Stimulated activated CD8-positive, alpha-beta memory T cell treated with anti-CD3 and anti-CD28 coated beads, Interleukin-7, amount 100 ng/mL, for 24 hours (primary cell): ENCODE measurements at regions not wholly inside any gene's neighbourhood (a gene's known extent, or its start where the extent isn't known, plus 50 kb on each side); places are given as distances from the start of the nearest gene placed in this dataset.
"Not testable (repeated sequence)": the region's sequence is repeated elsewhere in the genome, so short reads cannot be mapped to it uniquely, and the experiment has no call there.

ENCODE experiments used
- DNase-seq: peaks from one replicate; pipeline ENCODE4 v3.0.0-alpha.2; 2020; ENCODE audit warnings: low read depth

DNA sequence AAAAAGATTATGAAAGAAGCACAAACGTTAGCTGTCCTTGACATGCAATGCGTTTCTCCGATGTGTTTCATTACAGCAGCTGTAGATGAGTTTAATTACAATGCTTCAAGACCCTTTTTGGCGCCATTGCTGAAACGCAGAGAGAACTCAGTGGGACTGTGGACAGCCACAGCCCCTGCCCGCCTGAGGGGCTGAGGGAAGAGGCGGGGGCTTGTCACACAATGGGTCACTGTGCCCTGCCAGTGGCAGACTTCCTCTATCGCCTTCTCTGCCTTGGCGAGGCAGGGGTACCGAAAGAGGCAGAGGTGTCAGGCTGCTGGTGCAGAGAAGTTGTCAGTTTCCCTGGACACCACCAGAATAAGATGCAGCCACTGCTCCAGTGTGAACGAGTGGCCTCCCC lies 252.0 kb downstream of the NR2F2 start:
- DNase-seq: no peak

DNA sequence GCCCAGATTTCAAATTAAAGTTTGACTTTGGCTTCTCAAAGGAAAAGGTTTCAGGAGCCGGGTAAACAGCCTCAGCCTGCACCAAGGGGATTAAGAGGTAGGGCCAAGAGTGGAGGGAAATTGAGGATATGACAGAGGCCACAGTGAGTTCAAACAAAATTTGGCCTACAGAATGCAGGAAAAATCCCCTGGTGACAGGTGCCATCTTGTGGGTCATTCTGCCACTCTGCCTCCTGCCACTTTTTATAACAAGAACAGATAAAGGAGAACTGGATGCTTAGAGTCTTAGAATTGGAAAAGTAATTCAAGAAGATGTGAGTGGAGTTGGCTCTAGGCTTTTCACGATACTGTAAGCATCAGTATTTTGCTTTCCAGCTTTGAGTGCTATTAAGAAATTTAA lies 253.2 kb downstream of the NR2F2 start:
- no peak for DNase-seq

DNA sequence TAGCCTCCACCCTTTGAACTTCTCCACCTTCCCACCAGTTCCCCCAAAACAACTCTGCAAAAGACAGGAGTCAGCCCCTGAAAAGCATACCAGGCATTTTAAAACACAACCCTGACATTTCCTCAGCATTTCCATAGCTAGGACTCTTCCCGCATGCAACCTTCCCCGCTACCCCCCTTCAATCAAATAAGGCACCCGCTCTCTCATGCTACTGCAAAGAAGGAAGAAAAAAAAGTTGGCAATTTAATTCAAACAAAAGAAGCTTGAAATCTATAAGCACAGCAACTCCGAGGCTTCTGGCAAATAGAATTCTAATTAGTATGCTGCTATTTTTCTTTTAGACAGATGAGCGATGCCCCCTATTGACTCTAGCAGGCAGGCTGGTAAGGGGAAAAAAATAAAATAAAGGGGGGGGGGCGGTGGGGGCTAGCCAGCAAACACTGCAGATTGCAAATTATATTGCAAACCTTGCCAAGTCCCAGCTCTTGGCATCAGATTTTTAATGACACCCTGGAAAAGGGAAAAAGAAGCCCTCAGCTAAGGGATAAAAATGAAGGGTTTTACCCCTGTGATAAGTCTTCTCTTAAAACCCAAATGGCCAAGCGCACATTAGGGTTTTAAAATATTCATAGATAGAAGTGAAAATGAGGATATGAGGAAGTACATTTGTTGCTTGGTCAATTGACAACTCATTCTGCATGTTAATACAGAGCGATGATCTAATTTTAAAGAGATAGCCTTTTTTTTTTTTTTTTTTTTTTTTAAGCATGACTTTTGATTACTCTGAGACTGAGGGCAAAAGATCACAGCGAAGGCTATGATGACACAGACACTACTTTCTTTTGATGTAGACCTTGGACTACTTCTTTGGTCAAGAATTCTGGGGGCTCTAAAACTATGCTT lies 255.2 kb downstream of the NR2F2 start:
- DNase-seq: no peak

DNA sequence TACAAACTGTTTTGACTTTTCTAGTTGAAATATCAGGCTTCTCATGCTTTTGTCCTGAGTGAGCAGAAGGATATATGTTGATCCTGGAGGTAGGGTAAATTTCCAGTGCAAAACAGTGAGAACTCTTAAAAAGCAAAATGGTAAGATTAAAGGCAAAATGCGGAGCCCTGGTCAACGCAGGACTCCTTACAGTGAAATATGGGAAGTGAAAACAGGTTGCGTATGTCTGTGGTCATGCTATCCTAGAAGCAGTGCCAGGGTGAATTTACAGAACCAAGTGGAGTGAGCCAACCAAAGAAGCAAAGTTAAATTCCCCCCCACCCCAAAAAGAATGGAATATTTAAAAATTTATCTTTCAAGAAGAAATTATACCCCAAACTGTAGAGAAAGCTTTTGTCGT lies 256.4 kb downstream of the NR2F2 start:
- DNase-seq: no peak

DNA sequence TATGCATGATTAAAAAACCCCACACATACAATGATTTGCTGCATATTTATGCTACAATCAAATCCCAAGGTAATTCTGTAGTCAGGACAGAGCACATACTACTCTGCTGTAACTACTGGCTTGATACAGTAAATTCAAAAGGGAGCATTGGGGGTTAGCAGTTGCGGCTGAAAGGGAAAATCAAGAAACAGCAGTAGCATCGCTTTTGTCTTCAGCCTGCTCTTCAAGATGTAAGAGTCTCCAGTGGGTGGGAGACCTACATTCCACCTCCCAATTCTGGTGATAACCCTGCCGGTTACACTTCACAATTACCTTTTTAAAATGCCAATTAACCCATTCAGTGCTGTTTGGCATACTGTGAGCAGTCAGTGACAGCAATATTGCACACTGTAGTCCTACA lies 259.4 kb downstream of the NR2F2 start:
- DNase-seq: no peak

DNA sequence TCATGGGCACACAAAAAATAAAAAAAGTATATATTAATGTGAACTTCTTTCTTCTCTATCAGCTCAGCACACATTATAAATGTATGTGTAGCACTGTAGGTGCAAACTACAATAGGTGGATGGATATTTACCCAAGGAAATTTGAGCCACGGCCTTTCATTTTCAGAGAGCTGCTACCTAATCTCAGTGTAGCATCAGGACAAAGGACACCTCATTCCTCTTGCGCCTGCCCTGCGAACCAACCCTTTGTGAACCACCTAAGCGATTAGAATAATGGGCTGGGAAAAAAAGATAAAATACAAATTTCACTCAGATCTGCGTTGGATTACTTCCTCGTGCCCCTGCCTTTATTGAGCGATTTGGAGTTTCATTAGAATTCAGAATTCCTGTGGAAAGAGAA lies 263.2 kb downstream of the NR2F2 start:
- DNase-seq: no peak

DNA sequence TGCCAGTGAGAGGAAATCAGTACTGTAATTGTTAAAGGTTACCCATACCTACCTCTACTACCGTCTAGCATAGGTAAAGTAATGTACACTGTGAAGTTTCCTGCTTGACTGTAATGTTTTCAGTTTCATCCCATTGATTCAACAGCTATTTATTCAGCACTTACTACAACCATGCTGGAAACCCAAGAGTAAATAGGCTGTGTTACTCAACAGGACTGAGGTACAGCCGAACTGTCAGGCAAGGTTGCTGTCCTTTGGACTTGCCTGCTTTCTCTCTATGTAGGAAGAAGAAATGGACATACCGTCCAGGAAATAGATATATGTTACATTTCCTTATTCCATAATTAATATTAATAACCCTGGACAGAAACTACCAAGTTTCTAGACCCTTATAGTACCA lies 265.5 kb downstream of the NR2F2 start:
- DNase-seq: no peak

DNA sequence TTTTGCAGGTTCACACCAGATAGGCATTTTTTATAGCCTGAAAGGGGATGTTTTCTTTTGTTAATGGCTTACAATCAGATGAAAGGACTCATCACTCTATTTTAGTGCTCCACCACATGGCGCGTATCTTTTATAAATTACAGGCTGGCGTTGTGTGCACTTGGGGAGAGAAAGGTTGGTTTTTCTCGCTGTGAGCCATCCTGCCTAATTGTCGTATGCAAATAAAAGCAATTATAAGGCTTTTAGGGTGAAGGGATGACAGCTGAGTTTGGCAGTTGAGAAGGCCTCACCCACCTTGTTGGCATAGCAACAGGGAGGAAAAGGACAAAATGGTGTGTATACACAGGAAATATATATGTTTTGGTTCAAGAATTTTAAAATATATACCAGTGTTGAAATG lies 268.0 kb downstream of the NR2F2 start:
- no peak for DNase-seq

DNA sequence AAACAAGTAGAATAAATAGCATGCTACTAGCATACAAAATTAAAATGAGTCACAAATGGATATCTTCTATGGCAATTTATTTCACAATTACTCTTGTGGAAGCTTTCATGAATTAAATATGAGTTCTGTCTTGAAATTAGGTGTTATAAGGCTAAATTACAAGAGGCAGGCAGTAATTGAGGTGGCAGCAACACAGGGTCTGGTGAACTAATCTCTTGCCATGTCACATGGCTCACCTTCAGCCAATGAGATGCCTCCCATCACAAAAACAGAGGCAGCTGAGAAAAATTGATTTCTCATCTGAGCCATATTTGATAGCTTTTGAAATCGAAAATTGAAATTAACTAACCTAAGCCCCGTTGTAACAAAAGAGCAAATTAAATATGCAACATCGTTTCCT lies 268.8 kb downstream of the NR2F2 start:
- DNase-seq: no peak

DNA sequence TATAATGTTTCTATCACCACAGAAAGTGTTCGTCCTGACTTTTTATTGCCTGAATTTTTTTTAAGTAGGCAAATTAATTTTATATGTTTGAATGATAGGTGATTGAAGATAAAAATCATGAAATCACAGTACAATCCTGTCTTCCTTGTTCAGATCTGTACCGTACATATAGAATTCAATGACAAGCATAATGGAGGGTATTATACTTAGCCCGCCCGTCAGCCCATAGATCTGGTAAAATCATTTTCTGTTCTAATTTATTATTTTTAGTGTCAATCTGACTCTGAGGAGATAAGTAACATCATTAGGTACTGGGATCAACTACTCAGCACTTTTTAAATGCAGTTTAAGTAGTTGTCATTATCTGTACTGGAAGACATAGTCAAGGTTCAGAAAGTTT lies 269.9 kb downstream of the NR2F2 start:
- no peak for DNase-seq

DNA sequence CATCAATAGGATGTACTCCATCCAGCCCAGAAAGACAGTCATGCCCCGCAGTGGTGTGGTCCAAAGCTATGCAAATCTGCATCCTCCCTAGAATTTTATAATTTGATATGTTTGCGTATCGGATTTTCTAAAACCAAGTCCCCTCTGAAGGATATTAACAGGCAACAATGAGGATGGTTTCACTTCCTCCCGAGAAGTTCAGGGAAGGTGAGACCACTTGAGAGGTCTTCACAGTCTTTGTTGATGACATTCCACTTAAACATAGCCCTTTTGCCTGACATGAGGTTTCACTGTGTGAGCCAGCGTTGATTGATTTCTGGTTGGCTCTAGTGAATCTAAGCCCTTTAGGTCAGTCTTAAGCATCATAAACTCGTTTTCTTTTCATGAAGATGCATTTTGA lies 276.1 kb downstream of the NR2F2 start:
- DNase-seq: no peak

DNA sequence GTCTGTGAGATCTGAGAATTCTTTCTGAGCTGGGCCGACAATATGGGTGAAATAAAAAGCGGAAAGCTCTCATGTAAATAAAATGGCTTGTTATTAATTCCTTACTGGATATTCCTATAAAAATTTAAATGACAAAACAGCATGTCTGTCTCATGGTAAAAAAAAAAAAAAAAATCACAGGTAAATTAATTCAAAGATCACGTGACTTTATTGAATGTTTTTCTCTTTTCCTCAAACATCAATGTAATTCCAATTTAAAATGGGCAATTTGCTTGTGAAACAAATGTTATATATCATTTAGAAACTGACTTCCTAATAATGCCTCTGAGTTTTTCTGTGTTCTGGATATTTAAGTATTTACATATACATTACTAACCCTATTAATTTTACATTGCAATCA lies 280.3 kb downstream of the NR2F2 start:
- no peak for DNase-seq

DNA sequence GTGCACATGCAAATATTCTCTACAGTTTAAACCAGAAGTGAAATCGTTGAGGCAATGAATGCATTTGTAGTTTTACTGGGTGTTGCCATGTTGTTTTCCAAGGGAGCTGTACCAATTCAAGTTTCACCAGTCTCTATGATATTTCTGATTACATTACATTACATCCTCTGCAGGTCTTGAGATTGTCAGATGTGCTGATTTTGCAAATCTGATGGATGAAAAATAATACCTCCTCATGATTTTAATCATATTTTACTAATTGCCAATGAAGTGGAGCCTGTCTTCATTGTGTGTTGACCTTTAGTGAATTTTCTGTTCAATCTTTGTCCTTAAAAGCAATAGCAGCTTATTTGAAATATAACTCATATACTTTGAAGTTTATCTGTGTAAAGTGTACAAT lies 282.4 kb downstream of the NR2F2 start:
- no peak for DNase-seq

DNA sequence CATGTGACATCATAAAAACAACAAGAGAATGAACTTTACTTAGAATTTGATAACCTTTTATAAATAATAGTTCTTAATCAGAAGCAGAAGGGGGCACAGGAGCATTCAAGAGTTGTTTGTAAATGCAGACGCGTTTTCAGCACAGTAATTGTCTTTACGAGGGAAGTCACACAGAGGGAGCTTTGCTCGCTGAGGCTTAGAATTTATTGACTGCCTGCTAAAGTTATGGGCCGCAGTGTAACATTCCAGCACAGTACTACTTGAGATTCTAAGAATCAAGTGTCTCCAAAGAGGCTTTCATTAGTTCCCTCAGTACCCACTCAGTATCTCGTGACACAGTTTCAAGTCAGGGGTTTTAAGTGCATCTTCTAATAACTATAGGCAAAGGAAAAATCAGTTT lies 288.7 kb downstream of the NR2F2 start:
- no peak for DNase-seq

DNA sequence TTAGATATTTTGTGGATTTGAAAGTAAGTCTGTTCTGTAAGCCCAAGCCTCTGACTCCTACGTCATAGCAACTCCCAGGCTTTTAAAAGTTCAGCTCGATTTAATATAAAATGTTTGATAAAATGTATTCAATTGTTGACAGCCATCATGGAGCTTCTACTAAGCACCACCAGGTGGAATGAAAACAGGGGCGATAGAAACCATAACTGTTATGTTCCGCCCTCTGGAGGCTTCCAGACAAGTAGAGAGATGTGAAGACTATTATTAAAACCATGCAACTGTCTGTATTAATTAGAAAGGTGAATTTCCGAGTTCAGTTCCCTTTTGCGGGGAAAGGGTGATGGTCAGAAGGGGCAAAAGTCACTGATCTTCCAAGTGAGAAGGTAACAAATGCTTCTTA lies 292.2 kb downstream of the NR2F2 start:
- DNase-seq: no peak

DNA sequence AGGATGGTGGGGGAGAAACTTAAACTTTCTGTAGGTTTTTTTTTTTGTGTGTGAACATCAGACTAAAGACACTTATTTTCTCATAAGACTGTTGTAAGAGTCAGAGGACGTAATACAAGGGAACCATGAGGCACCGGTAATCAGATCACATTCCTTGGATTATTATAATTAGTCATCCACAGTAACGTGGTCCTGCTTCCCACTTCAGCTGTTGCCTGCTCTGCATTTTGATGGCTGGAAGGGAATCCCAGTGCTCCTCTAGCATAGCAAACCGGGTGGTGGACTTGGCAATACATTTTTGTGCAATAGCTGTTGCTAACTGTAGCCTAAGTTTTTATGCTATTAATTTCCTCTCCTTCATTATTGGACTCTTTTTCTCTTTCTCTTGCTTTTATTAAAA lies 294.8 kb downstream of the NR2F2 start:
- DNase-seq: no peak

DNA sequence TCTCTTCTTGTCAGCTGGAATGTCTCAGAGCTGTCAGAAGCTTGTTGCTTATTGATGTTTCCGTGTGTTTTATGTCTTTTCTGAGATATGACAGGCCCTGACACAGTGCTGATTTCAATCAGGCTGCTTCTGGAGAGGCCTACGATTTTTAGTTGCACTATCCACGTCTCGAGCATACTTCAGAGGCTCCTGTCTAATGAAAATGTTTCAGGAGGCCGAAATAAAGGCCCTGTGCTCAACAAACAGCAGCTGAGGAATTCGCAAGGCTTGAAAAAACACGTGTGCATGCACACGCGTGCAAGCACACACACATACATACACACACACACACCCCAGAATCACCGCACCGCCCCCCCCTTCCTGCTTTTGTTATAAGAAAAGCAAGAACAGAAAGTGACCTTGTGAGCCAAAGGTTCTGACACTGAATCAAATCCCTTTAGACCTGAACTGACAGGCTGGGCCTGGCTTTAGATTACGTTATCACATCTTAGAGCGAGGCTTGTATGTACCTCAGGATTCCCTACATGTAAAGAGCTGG lies 296.6 kb downstream of the NR2F2 start:
- no peak for DNase-seq

DNA sequence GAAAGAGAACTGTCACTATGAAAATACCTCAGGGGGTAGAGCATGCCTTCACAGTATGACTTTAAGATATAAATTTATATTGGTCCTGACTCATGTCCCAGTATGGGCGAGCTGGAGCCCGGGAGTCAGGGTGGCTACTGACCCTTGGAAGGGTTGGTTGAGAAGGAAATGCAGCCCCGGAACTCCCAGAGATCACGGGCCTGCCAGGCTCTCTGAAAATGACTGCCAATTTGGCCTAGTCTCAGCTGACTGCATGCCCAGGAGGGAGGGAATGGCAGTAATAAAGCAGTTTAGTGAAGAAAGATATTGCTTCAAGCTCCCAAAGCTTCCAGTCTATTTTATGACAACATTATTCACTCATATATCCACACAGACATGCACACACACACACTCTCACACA lies 299.0 kb downstream of the NR2F2 start:
- DNase-seq: no peak

DNA sequence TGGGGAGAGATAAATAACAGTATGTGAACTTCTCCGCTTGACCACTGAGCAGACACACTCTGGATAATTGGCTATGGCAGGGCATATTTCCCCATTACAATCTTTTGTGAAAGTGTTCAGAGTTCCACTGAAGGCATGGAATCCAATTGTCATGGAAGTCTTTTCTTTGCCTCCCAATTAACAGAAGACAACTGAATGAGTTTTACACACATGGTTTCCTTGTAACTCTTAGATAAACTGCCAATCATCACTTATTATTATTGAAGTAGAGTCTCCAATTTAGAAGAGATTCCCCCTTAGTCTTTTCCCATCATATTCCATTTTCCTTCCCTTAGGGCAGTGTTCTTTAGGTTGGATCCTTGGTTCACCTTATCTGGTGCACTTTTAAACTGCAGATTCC lies 308.3 kb downstream of the NR2F2 start:
- no peak for DNase-seq

DNA sequence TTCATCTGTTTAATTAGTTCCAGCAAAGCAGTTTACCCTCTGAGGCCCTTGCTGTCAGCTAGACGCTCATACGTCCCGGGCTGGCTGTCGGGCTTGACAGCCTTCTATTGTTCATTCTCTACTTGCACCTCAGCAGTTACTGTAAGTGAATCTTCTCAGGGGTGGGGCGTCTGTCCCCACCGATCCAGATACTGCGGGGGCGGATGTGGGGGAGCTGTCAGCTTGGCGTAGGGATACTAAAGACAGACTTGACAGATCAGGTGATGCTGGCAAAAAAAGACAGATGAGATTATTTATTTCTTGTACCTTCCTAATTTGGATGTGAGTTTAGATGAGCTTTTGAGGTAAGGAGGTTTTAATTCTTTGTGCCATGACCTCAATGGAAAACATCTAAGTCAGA lies 315.3 kb downstream of the NR2F2 start:
- DNase-seq: no peak

DNA sequence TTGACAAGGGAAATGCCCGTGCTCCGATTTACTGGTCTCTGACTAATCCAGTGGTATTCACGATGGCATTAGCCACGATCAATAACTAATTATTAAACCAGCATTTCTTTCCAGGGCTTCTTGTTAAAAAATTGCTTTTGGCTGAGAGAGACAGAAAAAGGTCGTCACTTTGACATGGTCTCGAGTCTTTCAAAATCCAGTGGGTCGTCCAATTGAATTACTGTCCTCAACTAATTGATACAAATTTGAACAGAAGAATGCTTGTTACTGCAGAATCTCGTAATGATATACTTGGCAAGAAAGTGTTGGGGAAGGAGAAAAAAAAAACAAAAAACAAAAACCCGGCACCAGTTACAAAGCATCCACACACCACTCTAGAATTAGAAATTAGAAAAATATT lies 318.4 kb downstream of the NR2F2 start:
- DNase-seq: no peak

DNA sequence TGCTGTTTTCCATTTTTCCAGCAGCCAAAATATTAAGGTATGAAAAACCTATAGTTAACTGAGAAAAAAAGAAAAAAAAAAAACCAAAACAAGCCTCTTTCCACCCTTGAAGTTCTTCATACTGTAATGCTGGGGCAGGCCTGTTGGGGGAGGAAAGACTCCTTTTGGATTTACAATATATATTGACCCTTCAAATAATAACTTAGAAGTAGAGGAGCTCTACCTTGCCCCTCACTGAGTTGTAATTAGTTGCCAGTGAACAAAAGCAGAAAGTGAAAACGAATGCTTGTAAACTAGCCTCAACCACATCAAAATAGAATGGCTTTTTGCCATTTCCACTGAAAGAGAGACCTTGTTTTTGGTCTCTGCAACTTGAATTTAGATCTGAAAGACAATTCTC lies 326.6 kb downstream of the NR2F2 start:
- DNase-seq: no peak

DNA sequence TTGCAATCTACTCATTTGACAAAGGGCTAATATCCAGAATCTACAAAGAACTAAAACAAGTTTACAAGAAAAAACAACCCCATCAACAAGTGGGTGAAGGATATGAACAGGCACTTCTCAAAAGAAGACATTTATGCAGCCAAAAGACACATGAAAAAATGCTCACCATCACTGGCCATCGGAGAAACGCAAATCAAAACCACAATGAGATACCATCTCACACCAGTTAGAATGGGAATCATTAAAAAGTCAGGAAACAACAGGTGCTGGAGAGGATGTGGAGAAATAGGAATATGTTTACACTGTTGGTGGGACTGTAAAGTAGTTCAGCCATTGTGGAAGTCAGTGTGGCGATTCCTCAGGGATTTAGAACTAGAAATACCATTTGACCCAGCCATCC lies 336.5 kb downstream of the NR2F2 start:
- not testable (repeated sequence) for DNase-seq

DNA sequence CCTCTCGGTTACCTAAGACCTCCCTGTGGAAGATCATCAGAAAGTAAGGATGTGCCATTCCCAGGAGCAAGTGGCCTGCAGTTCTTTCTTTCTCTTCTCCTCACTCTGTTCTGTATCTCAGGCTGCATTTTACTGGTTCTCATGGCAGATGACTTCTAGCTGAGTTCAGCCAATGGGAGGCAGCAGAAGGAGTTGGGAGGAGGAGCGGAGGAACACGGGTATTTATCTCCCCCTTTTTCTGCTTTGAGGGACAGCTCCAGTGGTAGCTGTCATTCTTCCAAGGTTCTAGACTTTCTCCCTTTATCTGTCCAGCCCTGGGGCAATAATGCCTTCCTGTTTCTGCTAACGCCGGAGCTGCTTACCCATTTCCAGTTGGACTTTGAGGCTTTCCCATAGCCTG lies 339.9 kb downstream of the NR2F2 start:
- DNase-seq: no peak
